ENCODE measurements at regions not wholly inside any gene's neighbourhood (a gene's known extent, or its start where the extent isn't known, plus 50 kb on each side); places are given as distances from the start of the nearest gene placed in this dataset.
"Not testable (repeated sequence)": the region's sequence is repeated elsewhere in the genome, so short reads cannot be mapped to it uniquely, and the experiment has no call there.

DNA sequence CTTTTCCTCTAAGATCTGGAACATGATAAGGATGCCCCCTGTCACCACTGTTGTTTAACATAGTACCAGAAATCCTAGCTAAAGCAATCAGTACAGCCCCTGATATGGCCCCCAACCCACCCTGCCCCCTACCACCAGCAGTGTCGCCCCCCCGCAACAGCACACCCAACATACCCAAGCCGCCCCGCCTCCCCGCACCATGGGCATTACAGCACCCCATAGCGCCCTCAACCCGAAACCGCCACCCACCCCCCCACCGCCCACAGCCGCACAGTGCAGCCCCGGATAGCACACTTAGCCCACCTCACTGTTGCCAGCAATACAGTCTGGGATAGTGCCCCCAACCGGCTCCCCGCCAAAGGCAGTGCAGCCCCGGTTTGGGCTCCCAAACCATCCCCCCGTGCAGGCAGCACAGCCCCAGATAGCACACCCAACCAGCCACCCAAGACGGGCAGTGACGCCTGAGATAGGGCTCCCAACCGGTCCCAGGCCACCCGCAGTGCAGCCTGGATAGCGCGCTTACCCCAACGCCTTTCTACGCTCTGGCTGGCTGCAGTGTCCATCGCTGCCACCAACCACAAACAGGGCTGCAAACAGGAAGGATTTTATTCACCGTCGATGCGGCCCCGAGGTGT is 52.7 kb downstream of the VPREB1 start:
- TF ChIP-seq, protein P1, sequence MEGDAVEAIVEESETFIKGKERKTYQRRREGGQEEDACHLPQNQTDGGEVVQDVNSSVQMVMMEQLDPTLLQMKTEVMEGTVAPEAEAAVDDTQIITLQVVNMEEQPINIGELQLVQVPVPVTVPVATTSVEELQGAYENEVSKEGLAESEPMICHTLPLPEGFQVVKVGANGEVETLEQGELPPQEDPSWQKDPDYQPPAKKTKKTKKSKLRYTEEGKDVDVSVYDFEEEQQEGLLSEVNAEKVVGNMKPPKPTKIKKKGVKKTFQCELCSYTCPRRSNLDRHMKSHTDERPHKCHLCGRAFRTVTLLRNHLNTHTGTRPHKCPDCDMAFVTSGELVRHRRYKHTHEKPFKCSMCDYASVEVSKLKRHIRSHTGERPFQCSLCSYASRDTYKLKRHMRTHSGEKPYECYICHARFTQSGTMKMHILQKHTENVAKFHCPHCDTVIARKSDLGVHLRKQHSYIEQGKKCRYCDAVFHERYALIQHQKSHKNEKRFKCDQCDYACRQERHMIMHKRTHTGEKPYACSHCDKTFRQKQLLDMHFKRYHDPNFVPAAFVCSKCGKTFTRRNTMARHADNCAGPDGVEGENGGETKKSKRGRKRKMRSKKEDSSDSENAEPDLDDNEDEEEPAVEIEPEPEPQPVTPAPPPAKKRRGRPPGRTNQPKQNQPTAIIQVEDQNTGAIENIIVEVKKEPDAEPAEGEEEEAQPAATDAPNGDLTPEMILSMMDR (IDR thresholded peaks at IDR 0.05): not testable (repeated sequence)
- not testable (repeated sequence) for TF ChIP-seq POLR2A (IDR thresholded peaks at IDR 0.05)

Measured in body of pancreas (tissue), 4 donors.